ENCODE measurements at regions not wholly inside any gene's neighbourhood (a gene's known extent, or its start where the extent isn't known, plus 50 kb on each side); places are given as distances from the start of the nearest gene placed in this dataset.

DNA sequence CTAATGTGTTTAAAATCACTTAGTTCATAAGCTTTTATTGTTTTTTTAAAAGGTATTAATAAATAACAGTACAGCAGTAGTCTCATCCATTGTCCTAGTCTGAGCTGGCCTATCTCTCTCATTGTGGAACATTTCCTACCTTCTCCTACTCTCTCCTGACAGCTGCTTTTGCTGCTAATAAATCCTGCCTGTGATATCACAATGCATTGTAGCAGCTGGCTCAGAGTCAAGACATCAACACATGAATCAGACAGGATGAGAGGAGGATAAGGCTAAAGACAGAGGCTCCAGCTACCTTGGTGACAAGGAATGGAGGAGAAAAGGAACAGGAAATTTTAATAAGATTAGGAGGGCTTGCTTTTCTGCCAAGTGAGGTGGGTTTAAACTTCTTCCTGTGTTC, 626.1 kb downstream of the HS3ST4 start:
- peaks cover 0 to 4% (median 0%) of the 10 kb centered on the region in 3 donors for H3K9me3 Mint-ChIP-seq
- peaks cover 0 to 8% of the 10 kb centered on the region in 2 experiments for H3K27me3 ChIP-seq (replicated peaks in 1 of 2; ENCODE audit: control insufficient read depth in 2 of 2, extremely low read depth in 1 of 2, insufficient read depth in 2 of 2, low read length in 1 of 2)
- H3K9me3 ChIP-seq = no peaks in the 10 kb centered on the region
- no peaks in the 10 kb centered on the region for H3K36me3 ChIP-seq (ENCODE audit: control insufficient read depth in 2 of 2, extremely low read depth in 1 of 2, insufficient read depth in 1 of 2, low read length in 1 of 2)
- no peak overlapping the region for H3K27ac ChIP-seq (ENCODE audit: low read length)
- ChIA-PET POLR2A (no interaction called here), CTCF (no interaction called here)
- no peak for ATAC-seq (replicated peaks in 1 of 4)
- H3K4me3 ChIP-seq (ENCODE audit: control insufficient read depth in 1 of 2, extremely low read depth in 1 of 2, low read length in 1 of 2) = no peak overlapping the region
- no peak overlapping the region for H3K4me3 Mint-ChIP-seq
- H3K4me1 ChIP-seq (ENCODE audit: control insufficient read depth in 1 of 2, extremely low read depth in 1 of 2, insufficient read depth in 2 of 2, low read length in 2 of 2) = no peaks in the 10 kb centered on the region
- H3K27ac Mint-ChIP-seq = no peak overlapping the region
- H3K4me1 Mint-ChIP-seq = no peaks in the 10 kb centered on the region
- DNase-seq = no peak
- peaks cover 2 to 15% of the 10 kb centered on the region in 2 donors for H3K27me3 Mint-ChIP-seq
- no peaks in the 10 kb centered on the region for H3K36me3 Mint-ChIP-seq

DNA sequence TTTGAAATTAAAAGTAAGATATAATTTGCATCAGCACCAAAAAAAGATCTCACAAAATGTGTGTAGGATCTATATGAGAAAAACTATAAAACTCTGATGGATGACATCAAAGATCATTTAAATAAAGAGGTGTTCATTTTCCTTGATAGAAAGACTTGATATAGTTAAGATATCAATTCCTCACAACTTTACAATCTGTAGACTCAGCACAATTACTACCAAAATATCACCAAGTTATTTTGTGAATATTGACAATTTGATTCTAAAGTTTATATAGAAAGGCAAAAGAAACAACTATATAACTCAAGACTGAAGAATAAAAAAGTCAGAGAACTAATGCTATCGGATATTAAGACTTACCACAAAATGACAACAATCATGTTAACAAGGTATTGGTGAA, 638.9 kb downstream of the HS3ST4 start:
- CTCF ChIA-PET = no interaction called here
- no peaks in the 10 kb centered on the region for H3K4me1 ChIP-seq (ENCODE audit: control insufficient read depth in 1 of 2, extremely low read depth in 1 of 2, insufficient read depth in 2 of 2, low read length in 2 of 2)
- ATAC-seq (replicated peaks in 1 of 4) (no peak), DNase-seq (no peak)
- Mint-ChIP-seq H3K27me3 (peaks cover 6% of the 10 kb centered on the region in 2 donors), H3K4me3 (no peak overlapping the region), H3K27ac (no peak overlapping the region), H3K9me3 (peaks cover 0 to 8% (median 2%) of the 10 kb centered on the region in 3 donors), H3K4me1 (no peaks in the 10 kb centered on the region), H3K36me3 (no peaks in the 10 kb centered on the region)
- no peaks in the 10 kb centered on the region for H3K36me3 ChIP-seq (ENCODE audit: control insufficient read depth in 2 of 2, extremely low read depth in 1 of 2, insufficient read depth in 1 of 2, low read length in 1 of 2)
- H3K4me3 ChIP-seq (ENCODE audit: control insufficient read depth in 1 of 2, extremely low read depth in 1 of 2, low read length in 1 of 2) = no peak overlapping the region
- H3K27ac ChIP-seq (ENCODE audit: low read length) = no peak overlapping the region
- POLR2A ChIA-PET = no interaction called here
- WGBS (ENCODE audit: insufficient coverage) = no CpG with 5 or more reads among the region's 1 CpG
- no peaks in the 10 kb centered on the region for H3K9me3 ChIP-seq
- peaks cover 0 to 2% of the 10 kb centered on the region in 2 experiments for H3K27me3 ChIP-seq (replicated peaks in 1 of 2; ENCODE audit: control insufficient read depth in 2 of 2, extremely low read depth in 1 of 2, insufficient read depth in 2 of 2, low read length in 1 of 2)

DNA sequence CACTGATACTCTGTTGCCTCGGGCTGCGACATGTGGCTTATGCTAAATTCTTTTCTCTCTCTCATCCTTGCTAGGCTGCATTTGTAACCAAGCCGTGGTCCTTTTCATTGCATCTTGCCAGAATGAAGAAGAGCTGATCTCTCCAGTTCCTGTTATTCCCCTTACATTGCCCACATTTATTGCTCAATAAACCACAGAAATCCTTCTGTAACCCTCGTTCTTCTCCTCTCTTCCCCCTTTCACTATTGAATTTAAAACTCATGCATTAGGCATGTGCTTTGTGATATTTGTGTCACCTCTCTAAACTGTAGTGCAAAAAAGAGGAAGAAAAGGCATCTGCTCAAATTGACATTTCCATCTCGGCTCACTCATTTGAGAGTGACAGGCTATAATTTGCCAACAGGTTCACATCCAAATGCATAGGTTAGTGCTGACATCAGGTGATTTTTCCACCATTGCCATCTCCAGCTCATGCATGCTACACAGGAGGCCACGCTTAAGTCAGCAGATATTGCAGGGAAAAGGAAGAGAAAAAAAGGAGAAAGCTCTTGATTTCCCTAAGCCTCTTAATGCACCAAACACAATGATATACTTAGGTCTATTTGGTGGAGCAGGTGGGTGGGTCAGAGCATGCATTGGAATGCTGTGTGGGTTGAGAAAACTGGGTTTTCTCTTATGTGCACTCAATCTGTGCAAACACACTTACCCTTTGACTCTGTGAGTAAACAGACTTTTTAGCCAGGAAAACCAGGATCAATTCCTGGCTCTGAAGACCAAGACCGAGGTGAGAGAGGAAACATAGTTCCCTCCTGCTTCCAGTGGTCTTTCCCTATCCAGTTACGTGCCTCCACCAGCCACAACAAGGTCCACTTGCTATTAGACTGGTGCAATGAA, 642.7 kb downstream of the HS3ST4 start:
- H3K4me1 ChIP-seq (ENCODE audit: control insufficient read depth in 1 of 2, extremely low read depth in 1 of 2, insufficient read depth in 2 of 2, low read length in 2 of 2) = no peaks in the 10 kb centered on the region
- Mint-ChIP-seq H3K4me1 (no peaks in the 10 kb centered on the region), H3K4me3 (no peak overlapping the region), H3K27me3 (peaks cover 0 to 8% of the 10 kb centered on the region in 2 donors), H3K27ac (no peak overlapping the region), H3K36me3 (no peaks in the 10 kb centered on the region), H3K9me3 (peaks cover 0 to 1% (median 0%) of the 10 kb centered on the region in 3 donors)
- H3K9me3 ChIP-seq = no peaks in the 10 kb centered on the region
- H3K27me3 ChIP-seq (replicated peaks in 1 of 2; ENCODE audit: control insufficient read depth in 2 of 2, extremely low read depth in 1 of 2, insufficient read depth in 2 of 2, low read length in 1 of 2) = no peaks in the 10 kb centered on the region
- no peak overlapping the region for H3K27ac ChIP-seq (ENCODE audit: low read length)
- ATAC-seq (replicated peaks in 1 of 4) (no peak), DNase-seq (no peak)
- 46% methylated on average over 5 of the region's 8 CpGs for WGBS (ENCODE audit: insufficient coverage)
- ChIA-PET POLR2A (no interaction called here), CTCF (no interaction called here)
- no peaks in the 10 kb centered on the region for H3K36me3 ChIP-seq (ENCODE audit: control insufficient read depth in 2 of 2, extremely low read depth in 1 of 2, insufficient read depth in 1 of 2, low read length in 1 of 2)
- H3K4me3 ChIP-seq (ENCODE audit: control insufficient read depth in 1 of 2, extremely low read depth in 1 of 2, low read length in 1 of 2) = no peak overlapping the region

DNA sequence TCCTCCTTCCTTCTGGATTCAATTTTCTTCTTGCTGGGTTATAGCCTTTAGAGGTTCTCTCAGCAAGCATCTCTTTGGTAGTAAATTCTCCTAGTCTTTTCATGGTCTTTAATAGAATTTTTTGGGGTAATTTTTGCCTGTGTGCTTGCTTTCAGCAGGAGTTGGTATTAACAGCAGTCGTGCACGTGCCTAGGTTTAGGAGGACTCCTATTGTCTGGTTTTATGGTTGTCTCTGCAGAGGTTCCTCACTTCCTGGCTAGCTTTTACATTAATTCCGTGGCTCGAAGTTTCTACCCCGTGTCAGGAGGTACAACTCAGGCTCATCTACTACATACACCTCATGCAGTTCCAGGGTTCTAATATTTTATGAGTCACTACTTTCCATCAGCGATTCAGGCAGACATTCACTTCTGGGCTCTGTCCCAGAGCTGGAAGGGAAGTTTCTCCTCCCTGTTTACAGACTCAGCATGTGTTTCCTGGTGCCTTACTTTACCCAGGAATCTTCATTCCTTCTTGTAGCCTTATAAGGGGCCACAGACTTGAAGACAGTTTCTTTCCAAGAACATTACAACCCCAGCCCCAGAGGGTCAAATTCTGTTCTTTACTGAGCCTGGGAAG, 643.6 kb downstream of the HS3ST4 start:
- Mint-ChIP-seq H3K4me1 (no peaks in the 10 kb centered on the region), H3K4me3 (no peak overlapping the region), H3K9me3 (no peaks in the 10 kb centered on the region), H3K27ac (no peak overlapping the region), H3K36me3 (no peaks in the 10 kb centered on the region), H3K27me3 (peaks cover 0 to 8% of the 10 kb centered on the region in 2 donors)
- CTCF ChIA-PET = no interaction called here
- 65% methylated on average over 2 of the region's 6 CpGs for WGBS (ENCODE audit: insufficient coverage)
- no peak for ATAC-seq (replicated peaks in 1 of 4)
- H3K4me1 ChIP-seq (ENCODE audit: control insufficient read depth in 1 of 2, extremely low read depth in 1 of 2, insufficient read depth in 2 of 2, low read length in 2 of 2) = no peaks in the 10 kb centered on the region
- no peaks in the 10 kb centered on the region for H3K9me3 ChIP-seq
- no peak for DNase-seq
- no peak overlapping the region for H3K4me3 ChIP-seq (ENCODE audit: control insufficient read depth in 1 of 2, extremely low read depth in 1 of 2, low read length in 1 of 2)
- H3K27me3 ChIP-seq (replicated peaks in 1 of 2; ENCODE audit: control insufficient read depth in 2 of 2, extremely low read depth in 1 of 2, insufficient read depth in 2 of 2, low read length in 1 of 2) = no peaks in the 10 kb centered on the region
- H3K27ac ChIP-seq (ENCODE audit: low read length) = no peak overlapping the region
- H3K36me3 ChIP-seq (ENCODE audit: control insufficient read depth in 2 of 2, extremely low read depth in 1 of 2, insufficient read depth in 1 of 2, low read length in 1 of 2) = no peaks in the 10 kb centered on the region
- POLR2A ChIA-PET = no interaction called here

DNA sequence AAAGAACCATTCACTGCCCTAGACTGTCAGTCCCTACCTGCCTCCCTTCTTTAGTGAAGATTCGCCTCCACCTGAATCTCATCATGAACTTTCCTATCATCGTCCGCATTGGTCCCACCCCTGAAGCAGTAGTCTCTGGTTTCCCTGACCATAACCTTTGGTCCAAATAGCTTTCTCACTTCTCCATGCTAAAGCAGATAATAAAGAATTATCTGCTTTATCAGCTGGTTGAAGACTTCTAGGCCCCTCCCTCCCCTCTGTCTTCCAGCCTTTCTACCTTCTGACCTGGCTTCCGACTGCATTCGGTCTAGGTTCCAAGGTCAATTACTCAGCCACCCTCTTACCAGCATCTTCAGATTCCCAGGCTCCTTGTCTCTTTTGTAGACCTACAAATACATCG, 650.9 kb downstream of the HS3ST4 start:
- no peak for DNase-seq
- Mint-ChIP-seq H3K36me3 (no peaks in the 10 kb centered on the region), H3K4me3 (no peak overlapping the region), H3K9me3 (no peaks in the 10 kb centered on the region), H3K4me1 (no peaks in the 10 kb centered on the region), H3K27ac (no peak overlapping the region), H3K27me3 (peaks cover 3 to 5% of the 10 kb centered on the region in 2 donors)
- ChIA-PET POLR2A (no interaction called here), CTCF (no interaction called here)
- no peaks in the 10 kb centered on the region for H3K9me3 ChIP-seq
- no peak overlapping the region for H3K4me3 ChIP-seq (ENCODE audit: control insufficient read depth in 1 of 2, extremely low read depth in 1 of 2, low read length in 1 of 2)
- WGBS (ENCODE audit: insufficient coverage) = 94% methylated on average over 3 of the region's 6 CpGs
- ATAC-seq (replicated peaks in 1 of 4) = no peak
- H3K4me1 ChIP-seq (ENCODE audit: control insufficient read depth in 1 of 2, extremely low read depth in 1 of 2, insufficient read depth in 2 of 2, low read length in 2 of 2) = no peaks in the 10 kb centered on the region
- H3K27me3 ChIP-seq (replicated peaks in 1 of 2; ENCODE audit: control insufficient read depth in 2 of 2, extremely low read depth in 1 of 2, insufficient read depth in 2 of 2, low read length in 1 of 2) = peaks cover 0 to 7% of the 10 kb centered on the region in 2 experiments
- no peak overlapping the region for H3K27ac ChIP-seq (ENCODE audit: low read length)
- no peaks in the 10 kb centered on the region for H3K36me3 ChIP-seq (ENCODE audit: control insufficient read depth in 2 of 2, extremely low read depth in 1 of 2, insufficient read depth in 1 of 2, low read length in 1 of 2)

DNA sequence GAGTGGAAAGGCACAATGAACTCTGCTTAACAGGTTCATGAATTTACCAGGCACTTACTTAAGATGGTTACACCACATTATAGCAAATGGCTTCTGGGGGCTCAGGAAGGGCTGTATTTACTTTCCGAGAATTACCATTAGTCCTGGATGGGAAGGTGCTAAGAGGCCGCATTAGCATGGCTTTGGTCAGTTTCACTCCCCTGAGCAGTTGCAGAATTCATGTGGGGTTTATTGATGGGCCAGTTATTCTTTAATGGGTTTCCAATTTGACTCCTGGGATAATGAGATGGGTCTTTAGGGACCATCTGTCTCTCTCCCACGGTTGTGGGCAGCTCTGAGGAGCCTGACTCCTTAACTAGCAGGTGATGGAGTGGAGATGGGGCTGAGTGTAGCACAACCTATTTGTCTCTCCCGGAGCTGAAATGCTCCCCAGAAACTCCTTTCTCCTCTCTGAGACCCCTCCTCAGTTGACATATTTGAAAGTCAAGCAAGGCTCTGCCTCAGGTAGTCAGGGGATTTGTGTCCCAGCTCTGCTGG, 652.5 kb downstream of the HS3ST4 start:
- Mint-ChIP-seq H3K4me1 (no peaks in the 10 kb centered on the region), H3K4me3 (no peak overlapping the region)
- H3K4me3 ChIP-seq (ENCODE audit: control insufficient read depth in 1 of 2, extremely low read depth in 1 of 2, low read length in 1 of 2) = no peak overlapping the region

More for the DNA sequence above, 652.5 kb downstream of the HS3ST4 start:
- ATAC-seq (replicated peaks in 1 of 4) = no peak
- no peaks in the 10 kb centered on the region for H3K9me3 ChIP-seq
- peaks cover 0 to 7% of the 10 kb centered on the region in 2 experiments for H3K27me3 ChIP-seq (replicated peaks in 1 of 2; ENCODE audit: control insufficient read depth in 2 of 2, extremely low read depth in 1 of 2, insufficient read depth in 2 of 2, low read length in 1 of 2)
- H3K9me3 Mint-ChIP-seq = no peaks in the 10 kb centered on the region
- no peaks in the 10 kb centered on the region for H3K36me3 ChIP-seq (ENCODE audit: control insufficient read depth in 2 of 2, extremely low read depth in 1 of 2, insufficient read depth in 1 of 2, low read length in 1 of 2)
- POLR2A ChIA-PET = no interaction called here
- H3K4me1 ChIP-seq (ENCODE audit: control insufficient read depth in 1 of 2, extremely low read depth in 1 of 2, insufficient read depth in 2 of 2, low read length in 2 of 2) = no peaks in the 10 kb centered on the region
- WGBS (ENCODE audit: insufficient coverage) = 69% methylated on average over 3 of the region's 4 CpGs
- no peak overlapping the region for H3K27ac ChIP-seq (ENCODE audit: low read length)
- DNase-seq = no peak
- no peaks in the 10 kb centered on the region for H3K36me3 Mint-ChIP-seq
- H3K27me3 Mint-ChIP-seq = peaks cover 3 to 5% of the 10 kb centered on the region in 2 donors
- no peak overlapping the region for H3K27ac Mint-ChIP-seq
- CTCF ChIA-PET = no interaction called here
